Heart left ventricle (tissue), 13 donors: ENCODE measurements at regions not wholly inside any gene's neighbourhood (a gene's known extent, or its start where the extent isn't known, plus 50 kb on each side); places are given as distances from the start of the nearest gene placed in this dataset.

Source experiments
- POLR2A ChIP-seq, 2 donors: fragments of 450-650 bp; IDR thresholded peaks; one replicate each; pipeline ENCODE4 v1.6.1; 2017; ENCODE audit warnings: antibody characterized with exemption in 2 of 2, mild to moderate bottlenecking in 2 of 2, moderate library complexity in 2 of 2
- TF ChIP-seq, protein P1 (sequence below), 12 donors: fragments of 200-600 bp; sonication (generic) in 4 of 12; IDR thresholded peaks; one replicate each; pipeline versions ENCODE4 v1.5.0 to v1.8.0; 2018 to 2022; ENCODE audit warnings: antibody characterized with exemption in 12 of 12, mild to moderate bottlenecking in 5 of 12
- donor health status: ischemic (EF 13 %, LVEDD 7.1; RV severe dilation, severe dysfunction).
- donor health status: DM: no; HTN: yes; CAD: no.
- donor health status: DM: no; HTN: no; CAD: no.
- donor health status: ischemic (EF 25% LVEDD 6.9; RV normal size, moderate dysfunction).
- donor health status: ischemic (EF 25% LVEDD 5.7; RV mildly dilated, moderate dysfunction).
- donor health status: ischemic (EF 35%, LVEDD 5.7; RV mildly dilated, moderate dysfunction).
- donor health status: nonischemic (EF 11% LVEDD 7.7; RV severe dilation, severe dysfunction).
- donor health status: DM: yes; HTN: yes; CAD: no.
- donor health status: PGD.
- donor health status: ischemic (EF 29% LVEDD 5.4; RV normal size, mild dysfunction).
- donor health status: nonischemic (EF 23%, LVEDD 6.1; RV moderate dilation, normal function).

DNA sequence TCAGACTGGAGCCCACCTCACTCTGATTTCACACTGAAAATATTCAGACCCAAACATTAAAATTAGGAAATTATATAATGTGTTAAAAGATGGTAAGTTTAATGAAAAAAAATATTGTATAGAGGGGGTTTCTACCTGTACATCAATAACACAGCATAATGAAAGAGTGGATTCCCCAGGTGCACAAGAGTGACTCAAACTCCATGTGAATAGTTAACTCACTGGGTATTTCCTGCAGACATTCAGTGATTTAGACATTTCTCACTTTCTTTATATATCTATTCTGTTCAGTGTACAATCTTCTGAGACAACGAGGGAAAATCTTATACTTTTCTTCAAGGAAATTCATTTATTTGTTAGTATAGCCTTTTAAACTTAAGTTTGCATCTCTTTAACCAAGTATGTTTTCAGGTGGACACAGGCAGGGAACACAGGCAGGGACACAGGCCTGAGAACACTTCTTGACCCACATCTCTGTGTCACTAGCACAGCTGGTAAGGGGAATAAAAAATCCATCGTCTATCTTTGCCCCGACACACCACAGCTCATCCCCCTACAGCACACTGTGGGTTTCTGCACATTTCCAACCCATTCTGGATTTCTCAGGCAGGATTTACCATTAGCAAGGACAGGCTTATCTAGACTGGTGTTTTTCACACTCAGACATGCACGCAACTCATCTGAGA lies 525.5 kb upstream of the BOD1L1 start:
- TF ChIP-seq, protein P1, sequence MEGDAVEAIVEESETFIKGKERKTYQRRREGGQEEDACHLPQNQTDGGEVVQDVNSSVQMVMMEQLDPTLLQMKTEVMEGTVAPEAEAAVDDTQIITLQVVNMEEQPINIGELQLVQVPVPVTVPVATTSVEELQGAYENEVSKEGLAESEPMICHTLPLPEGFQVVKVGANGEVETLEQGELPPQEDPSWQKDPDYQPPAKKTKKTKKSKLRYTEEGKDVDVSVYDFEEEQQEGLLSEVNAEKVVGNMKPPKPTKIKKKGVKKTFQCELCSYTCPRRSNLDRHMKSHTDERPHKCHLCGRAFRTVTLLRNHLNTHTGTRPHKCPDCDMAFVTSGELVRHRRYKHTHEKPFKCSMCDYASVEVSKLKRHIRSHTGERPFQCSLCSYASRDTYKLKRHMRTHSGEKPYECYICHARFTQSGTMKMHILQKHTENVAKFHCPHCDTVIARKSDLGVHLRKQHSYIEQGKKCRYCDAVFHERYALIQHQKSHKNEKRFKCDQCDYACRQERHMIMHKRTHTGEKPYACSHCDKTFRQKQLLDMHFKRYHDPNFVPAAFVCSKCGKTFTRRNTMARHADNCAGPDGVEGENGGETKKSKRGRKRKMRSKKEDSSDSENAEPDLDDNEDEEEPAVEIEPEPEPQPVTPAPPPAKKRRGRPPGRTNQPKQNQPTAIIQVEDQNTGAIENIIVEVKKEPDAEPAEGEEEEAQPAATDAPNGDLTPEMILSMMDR (IDR thresholded peaks at IDR 0.05), result no peak
- no peak for TF ChIP-seq POLR2A (IDR thresholded peaks at IDR 0.05)
